ENCODE measurements at regions not wholly inside any gene's neighbourhood (a gene's known extent, or its start where the extent isn't known, plus 50 kb on each side); places are given as distances from the start of the nearest gene placed in this dataset.

- no peak for DNase-seq (ENCODE audit: low spot score)
These were observed 326.0 kb upstream of the RUNX1 start for GRCh38 chr21:35375115-35375514.

- no peak for DNase-seq (ENCODE audit: low spot score)
These were observed 324.9 kb upstream of the RUNX1 start for GRCh38 chr21:35373998-35374397.

- DNase-seq (ENCODE audit: low spot score): no peak
These were observed 323.1 kb upstream of the RUNX1 start for GRCh38 chr21:35372201-35372600.

GRCh38 chr21:35370671-35371070 lies 321.6 kb upstream of the RUNX1 start:
- DNase-seq (ENCODE audit: low spot score): no peak

GRCh38 chr21:35370071-35370470 lies 321.0 kb upstream of the RUNX1 start:
- DNase-seq (ENCODE audit: low spot score): no peak

- DNase-seq (ENCODE audit: low spot score): no peak
These were observed 319.2 kb upstream of the RUNX1 start for GRCh38 chr21:35368326-35368725.

GRCh38 chr21:35367553-35367952 lies 318.5 kb upstream of the RUNX1 start:
- no peak for DNase-seq (ENCODE audit: low spot score)

GRCh38 chr21:35366394-35367080 lies 317.4 kb upstream of the RUNX1 start:
- no peak for DNase-seq (ENCODE audit: low spot score)

- DNase-seq (ENCODE audit: low spot score): no peak
These were observed 314.4 kb upstream of the RUNX1 start for GRCh38 chr21:35363458-35363857.

- no peak for DNase-seq (ENCODE audit: low spot score)
These were observed 312.9 kb upstream of the RUNX1 start for GRCh38 chr21:35361988-35362387.

- no peak for DNase-seq (ENCODE audit: low spot score)
These were observed 311.9 kb upstream of the RUNX1 start for GRCh38 chr21:35360870-35361570.

- DNase-seq (ENCODE audit: low spot score): no peak
These were observed 310.0 kb upstream of the RUNX1 start for GRCh38 chr21:35359076-35359475.

- DNase-seq (ENCODE audit: low spot score): no peak
These were observed 308.9 kb upstream of the RUNX1 start for GRCh38 chr21:35358008-35358407.

GRCh38 chr21:35357041-35357780 lies 308.1 kb upstream of the RUNX1 start:
- DNase-seq (ENCODE audit: low spot score): no peak

- no peak for DNase-seq (ENCODE audit: low spot score)
These were observed 305.0 kb upstream of the RUNX1 start for GRCh38 chr21:35354078-35354477.

- no peak for DNase-seq (ENCODE audit: low spot score)
These were observed 303.7 kb upstream of the RUNX1 start for GRCh38 chr21:35352793-35353192.

- no peak for DNase-seq (ENCODE audit: low spot score)
These were observed 303.1 kb upstream of the RUNX1 start for GRCh38 chr21:35352066-35352770.

- no peak for DNase-seq (ENCODE audit: low spot score)
These were observed 302.3 kb upstream of the RUNX1 start for GRCh38 chr21:35351434-35351833.

- DNase-seq (ENCODE audit: low spot score): no peak
These were observed 301.9 kb upstream of the RUNX1 start for GRCh38 chr21:35350965-35351364.

- no peak for DNase-seq (ENCODE audit: low spot score)
These were observed 300.4 kb upstream of the RUNX1 start for GRCh38 chr21:35349376-35350080.

- DNase-seq (ENCODE audit: low spot score): no peak
These were observed 299.6 kb upstream of the RUNX1 start for GRCh38 chr21:35348686-35349085.

All from SK-N-DZ (cell line).